ENCODE measurements at regions not wholly inside any gene's neighbourhood (a gene's known extent, or its start where the extent isn't known, plus 50 kb on each side); places are given as distances from the start of the nearest gene placed in this dataset.
A peak's percentile ranks its signal among the peaks of the same experiment; 100 is the strongest.

- DNase-seq = peak; percentile 32
These were observed 251.3 kb downstream of the ANAPC1 start for GRCh38 chr2:111632661-111633060.

- DNase-seq = no peak
These were observed 250.8 kb downstream of the ANAPC1 start for GRCh38 chr2:111633189-111633588.

- DNase-seq = no peak
These were observed 250.3 kb downstream of the ANAPC1 start for GRCh38 chr2:111633643-111634042.

DNA sequence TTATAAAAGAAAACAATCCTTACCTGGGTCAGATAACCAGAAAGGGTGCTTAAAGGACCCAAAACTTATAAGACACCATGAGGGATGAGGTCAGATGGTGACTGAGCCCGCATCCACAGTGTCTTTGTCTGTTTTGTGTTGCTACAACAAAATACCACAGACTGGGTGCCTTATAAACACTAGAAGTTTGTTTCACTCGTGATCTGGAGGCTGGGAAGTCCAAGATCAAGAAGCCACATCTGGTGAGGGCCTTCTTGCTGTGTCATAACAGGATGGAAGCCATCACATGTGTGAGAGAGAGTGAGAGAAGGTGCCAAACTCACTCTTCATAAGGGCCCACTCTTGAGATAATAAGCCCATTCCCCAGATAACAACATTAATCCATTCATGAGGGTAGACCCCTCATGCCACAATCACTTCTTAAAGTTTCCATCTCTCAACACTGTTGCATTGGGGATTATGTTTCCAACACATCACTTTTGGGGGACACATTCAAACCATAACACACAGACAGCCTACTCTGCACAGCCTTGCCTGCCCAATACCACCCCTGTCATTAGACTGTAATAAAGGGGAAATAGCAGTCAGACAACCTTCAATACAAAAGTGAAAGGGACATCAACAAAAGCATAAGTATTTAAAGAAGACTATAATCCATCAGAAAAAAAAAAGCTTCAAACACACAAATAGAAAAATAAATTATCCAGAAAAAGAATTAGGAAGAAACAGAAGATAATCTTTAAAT is 249.8 kb downstream of the ANAPC1 start:
- DNase-seq = peak; percentile 47

- DNase-seq = no peak
These were observed 248.9 kb downstream of the ANAPC1 start for GRCh38 chr2:111634995-111635538.

GRCh38 chr2:111636905-111637304 is 247.1 kb downstream of the ANAPC1 start:
- DNase-seq = no peak

- DNase-seq = no peak
These were observed 245.6 kb downstream of the ANAPC1 start for GRCh38 chr2:111638274-111638877.

GRCh38 chr2:111640480-111640879 is 243.5 kb downstream of the ANAPC1 start:
- DNase-seq = no peak

- no peak for DNase-seq
These were observed 241.2 kb downstream of the ANAPC1 start for GRCh38 chr2:111642586-111643327.

GRCh38 chr2:111643759-111644158 is 240.2 kb downstream of the ANAPC1 start:
- no peak for DNase-seq

GRCh38 chr2:111647359-111647758 is 236.6 kb downstream of the ANAPC1 start:
- no peak for DNase-seq

DNA sequence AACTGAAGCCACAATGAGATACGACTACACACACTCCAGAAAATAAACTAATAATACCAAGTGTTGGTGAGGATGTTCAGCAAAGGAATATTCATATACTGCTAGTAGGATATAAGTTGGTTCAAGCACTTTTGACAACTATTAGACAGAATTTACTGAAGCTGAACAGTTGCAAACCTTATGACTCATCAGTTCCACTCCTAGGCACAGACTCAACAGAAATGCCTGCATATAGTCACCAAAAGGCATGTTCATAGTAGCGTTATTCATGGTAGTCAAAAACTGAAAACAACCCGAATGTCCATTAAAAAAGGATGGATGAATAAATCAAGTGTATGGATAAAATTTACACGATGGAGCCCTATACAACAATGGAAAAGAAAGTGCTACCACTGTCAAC is 232.0 kb downstream of the ANAPC1 start:
- no peak for DNase-seq

GRCh38 chr2:111652681-111653080 is 231.3 kb downstream of the ANAPC1 start:
- no peak for DNase-seq

GRCh38 chr2:111653103-111653624 is 230.8 kb downstream of the ANAPC1 start:
- DNase-seq = no peak

- no peak for DNase-seq
These were observed 230.1 kb downstream of the ANAPC1 start for GRCh38 chr2:111653913-111654312.

- DNase-seq = no peak
These were observed 229.2 kb downstream of the ANAPC1 start for GRCh38 chr2:111654829-111655228.

DNA sequence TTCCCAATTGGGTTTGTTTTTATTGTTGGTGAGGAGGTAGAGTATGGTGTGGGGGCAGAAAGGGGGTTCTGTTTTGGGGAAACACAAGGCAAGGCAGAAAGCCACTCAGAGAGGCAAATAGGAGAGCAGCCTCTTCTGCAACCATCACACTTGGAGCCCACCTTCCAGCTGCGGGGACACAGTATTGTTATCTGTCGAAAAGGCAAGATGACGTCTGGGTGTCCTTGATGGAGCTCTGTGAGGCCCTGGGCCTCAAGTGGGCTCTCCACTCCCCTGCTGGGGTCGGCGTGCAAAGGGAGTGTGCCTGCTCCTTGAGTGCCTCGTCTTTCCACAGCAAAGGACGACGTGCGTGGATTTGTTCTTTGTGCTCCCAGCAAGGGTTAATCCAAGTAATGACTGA is 227.6 kb downstream of the ANAPC1 start:
- DNase-seq = no peak

DNA sequence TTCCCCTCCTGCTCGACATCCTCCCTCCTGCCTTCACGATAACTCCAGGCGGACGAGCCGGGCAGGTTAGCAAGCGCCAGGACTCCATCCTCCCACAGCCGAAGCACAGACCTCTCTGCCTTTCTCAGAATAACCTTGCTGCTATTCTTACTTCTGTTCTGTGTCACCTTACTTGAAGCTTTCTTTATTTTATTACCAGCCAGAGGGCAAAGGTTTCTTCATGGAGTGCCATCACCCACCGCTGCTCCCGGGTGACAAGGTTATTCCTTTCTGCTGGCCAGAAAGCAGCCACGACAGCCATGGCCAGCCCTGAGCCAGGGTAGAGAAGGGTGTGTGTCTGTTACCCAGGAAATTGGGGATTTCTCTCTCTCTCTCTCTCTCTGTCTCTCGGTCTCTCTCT is 227.1 kb downstream of the ANAPC1 start:
- DNase-seq = no peak

- no peak for DNase-seq
These were observed 226.5 kb downstream of the ANAPC1 start for GRCh38 chr2:111657351-111657975.

- DNase-seq = no peak
These were observed 224.3 kb downstream of the ANAPC1 start for GRCh38 chr2:111659361-111660333.

DNA sequence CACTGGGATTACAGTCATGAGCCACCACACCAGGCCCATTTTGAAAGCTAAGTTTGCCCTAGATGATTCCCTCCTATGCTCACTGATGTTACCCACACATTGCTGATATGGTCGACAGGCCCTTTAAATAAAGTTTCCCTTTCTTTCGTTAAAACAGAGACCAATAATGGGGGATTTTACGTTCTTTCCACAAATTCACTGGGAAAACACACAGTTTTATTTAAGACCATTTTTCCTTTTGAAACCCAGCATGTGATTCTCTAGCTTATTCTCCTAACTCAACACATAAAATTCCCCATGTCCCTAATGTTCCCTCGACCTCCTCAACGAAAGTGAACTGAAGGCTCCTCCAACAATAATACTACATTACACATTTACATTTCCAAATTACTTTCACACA is 223.2 kb downstream of the ANAPC1 start:
- DNase-seq = no peak
